Psoas muscle (tissue), 7 donors: ENCODE measurements at regions not wholly inside any gene's neighbourhood (a gene's known extent, or its start where the extent isn't known, plus 50 kb on each side); places are given as distances from the start of the nearest gene placed in this dataset.

Experiments
- ATAC-seq, 4 donors: fragments of 200-7000 bp; cut with Tn5 transposase; one replicate each; pipeline ENCODE4 v1.9.1; 2020; ENCODE audit warnings: moderate library complexity in 3 of 4, mild to moderate bottlenecking in 2 of 4
- DNase-seq, 2 donors: peaks; one replicate each; pipeline ENCODE4 v3.0.0-alpha.2; 2020
- H3K27ac ChIP-seq: fragments of 200-600 bp; one replicate; pipeline ENCODE4 v1.8.0; 2022
- H3K27me3 ChIP-seq, 3 donors: fragments of 200-600 bp in 1 of 3; one replicate each; pipeline versions ENCODE4 v1.6.1 to v1.8.0; 2013 to 2022; ENCODE audit warnings: low read length in 2 of 3, mild to moderate bottlenecking in 2 of 3, moderate library complexity in 1 of 3; ENCODE audit not compliant: insufficient read depth in 3 of 3
- H3K36me3 ChIP-seq, 2 donors: fragments of 200-600 bp in 1 of 2; one replicate each; pipeline versions ENCODE4 v1.6.1 to v1.8.0; 2013 to 2022; ENCODE audit warnings: low read depth in 1 of 2, mild to moderate bottlenecking in 1 of 2, moderate library complexity in 1 of 2; ENCODE audit not compliant: insufficient read depth in 1 of 2
- H3K4me1 ChIP-seq: fragments of 200-600 bp; one replicate; pipeline ENCODE4 v1.8.0; 2022
- H3K4me3 ChIP-seq: fragments of 200-600 bp; one replicate; pipeline ENCODE4 v1.8.0; 2022; ENCODE audit warnings: mild to moderate bottlenecking
- H3K9me3 ChIP-seq: fragments of 200-600 bp; one replicate; pipeline ENCODE4 v1.8.0; 2022
- CTCF ChIP-seq: fragments of 200-600 bp; IDR thresholded peaks from one replicate; pipeline ENCODE4 v1.8.0; 2022; ENCODE audit warnings: antibody characterized with exemption
- WGBS, 3 donors: extraction: QIAGEN DNeasy Blood & Tissue Kit; methylation state at CpG; one replicate each; pipeline versions ENCODE4 v1.1.6 to v1.1.7; 2013; 5-methylcytosine and 5-hydroxymethylcytosine counted together
- intact Hi-C, 2 donors: fragments of 100-400 bp; cut with DNase I; formaldehyde crosslinking; loops; one replicate each; pipeline versions ENCODE4 v1.11.0 to v1.14.2; 2022
- donor health status: healthy with polysubstance abuse.
- donor health status: DM: no; HTN: no; CAD: no; lungs with moderate emphysema.
- donor health status: Bipolar disorder and iron deficiency.
- donor health status: healthy.
- donor health status: DM: yes; HTN: yes; CAD: no.
- donor health status: DM: no; HTN: no; CAD: no.
- donor health status: DM: yes; HTN: yes; CAD: no.

- no peak for ATAC-seq
- Histone ChIP-seq H3K27me3 (no peaks in the 10 kb centered on the region), H3K27ac (no peak overlapping the region), H3K36me3 (no peaks in the 10 kb centered on the region), H3K4me1 (peaks cover 36% of the 10 kb centered on the region), H3K9me3 (no peaks in the 10 kb centered on the region), H3K4me3 (no peak overlapping the region)
- intact Hi-C loops, result no loop called here
- no peak for TF ChIP-seq CTCF
- DNase-seq, result no peak
Observed at GRCh38 chr1:109826446-109826845, 62.7 kb upstream of the EPS8L3 start.

- TF ChIP-seq CTCF, result no peak
- no peak for ATAC-seq
- DNase-seq, result no peak
- intact Hi-C loops, result no loop called here
- H3K36me3 ChIP-seq, result no peaks in the 10 kb centered on the region
- no peaks in the 10 kb centered on the region for H3K9me3 ChIP-seq
- no peak overlapping the region for H3K4me3 ChIP-seq
- H3K4me1 ChIP-seq, result peaks cover 41% of the 10 kb centered on the region
- no peaks in the 10 kb centered on the region for H3K27me3 ChIP-seq
- 58 to 62% (median 59%) methylated on average over 12 of the region's 12 CpGs for WGBS, 3 donors
- peak overlapping the region; percentile 80 for H3K27ac ChIP-seq
Observed at GRCh38 chr1:109824349-109825115, 60.8 kb upstream of the EPS8L3 start.

GRCh38 chr1:109823543-109824348, 60.0 kb upstream of the EPS8L3 start:
- ATAC-seq, result peak; percentile 50 to 63 (median 58)
- TF ChIP-seq CTCF, result no peak
- no peaks in the 10 kb centered on the region for H3K9me3 ChIP-seq
- H3K4me1 ChIP-seq, result peaks cover 41% of the 10 kb centered on the region
- H3K27ac ChIP-seq, result peak overlapping the region; percentile 80
- intact Hi-C loops, result no loop called here
- 48 to 65% (median 53%) methylated on average over 16 of the region's 16 CpGs for WGBS, 3 donors
- DNase-seq, result peak; percentile 73 to 76
- H3K36me3 ChIP-seq, result no peaks in the 10 kb centered on the region
- no peaks in the 10 kb centered on the region for H3K27me3 ChIP-seq
- no peak overlapping the region for H3K4me3 ChIP-seq

GRCh38 chr1:109822749-109823542, 59.2 kb upstream of the EPS8L3 start:
- Histone ChIP-seq H3K4me3 (no peak overlapping the region), H3K9me3 (no peaks in the 10 kb centered on the region), H3K27me3 (no peaks in the 10 kb centered on the region), H3K36me3 (no peaks in the 10 kb centered on the region), H3K27ac (peak overlapping the region; percentile 80), H3K4me1 (peaks cover 41% of the 10 kb centered on the region)
- ATAC-seq (no peak), DNase-seq (no peak)
- TF ChIP-seq CTCF, result no peak
- WGBS, 3 donors, result 75 to 90% (median 77%) methylated on average over 6 of the region's 6 CpGs
- intact Hi-C loops, result no loop called here
